EH (cell line): ENCODE measurements at regions not wholly inside any gene's neighbourhood (a gene's known extent, or its start where the extent isn't known, plus 50 kb on each side); places are given as distances from the start of the nearest gene placed in this dataset.
"Not testable (repeated sequence)": the region's sequence is repeated elsewhere in the genome, so short reads cannot be mapped to it uniquely, and the experiment has no call there.

Experiments used
- DNase-seq: peaks from one replicate; pipeline ENCODE4 v3.0.0-alpha.2; 2015; ENCODE audit warnings: low read depth

DNA sequence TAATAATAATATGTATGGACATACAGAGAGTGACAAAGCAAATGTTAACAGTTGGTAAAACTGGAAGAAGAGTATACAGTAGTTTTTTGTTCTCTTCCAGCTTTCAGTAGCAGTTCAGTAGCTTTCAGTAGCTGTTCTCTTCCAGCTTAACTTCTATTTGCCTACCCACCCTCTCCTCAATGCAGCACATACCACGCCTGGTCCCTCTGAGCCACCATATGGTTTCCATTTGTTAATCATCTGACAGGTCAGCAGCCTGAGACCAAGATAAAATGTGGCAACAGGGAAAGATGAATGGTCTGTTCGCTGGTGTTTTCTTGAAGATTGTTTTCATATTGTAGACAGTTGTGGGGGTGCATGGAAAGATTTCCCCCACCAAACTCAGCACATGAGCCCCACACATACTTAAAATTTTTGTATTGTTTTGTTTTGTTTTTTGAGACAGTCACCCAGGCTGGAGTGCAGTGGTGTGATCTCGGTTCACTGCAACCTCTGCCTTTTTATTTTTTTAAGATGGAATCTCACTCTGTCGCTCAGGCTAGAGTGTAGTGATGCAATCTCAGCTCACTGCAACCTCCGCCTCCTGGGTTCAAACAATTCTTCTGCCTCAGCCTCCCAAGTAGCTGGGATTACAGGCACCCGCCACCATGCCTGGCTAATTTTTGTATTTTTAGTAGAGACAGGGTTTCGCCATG lies 56.8 kb downstream of the ATP6V0E2 start:
- DNase-seq, result peak; percentile 19

DNA sequence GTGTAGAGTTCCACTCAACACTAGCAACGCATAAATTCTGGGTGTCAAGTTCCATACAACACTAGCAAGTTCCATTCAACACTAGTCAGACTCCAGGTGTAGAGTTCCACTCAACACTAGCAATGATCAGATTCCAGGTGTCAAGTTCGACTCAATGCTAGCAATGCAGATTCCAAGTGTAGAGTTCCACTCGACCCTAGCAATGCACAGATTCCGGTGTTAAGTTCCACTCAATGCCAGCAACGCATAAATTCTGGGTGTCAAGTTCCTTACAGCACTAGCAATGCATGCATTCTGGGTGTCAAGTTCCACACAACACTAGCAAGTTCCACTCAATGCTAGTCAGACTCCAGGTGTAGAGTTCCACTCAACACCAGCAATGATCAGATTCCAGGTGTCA lies 60.0 kb downstream of the ATP6V0E2 start:
- DNase-seq, result not testable (repeated sequence)

DNA sequence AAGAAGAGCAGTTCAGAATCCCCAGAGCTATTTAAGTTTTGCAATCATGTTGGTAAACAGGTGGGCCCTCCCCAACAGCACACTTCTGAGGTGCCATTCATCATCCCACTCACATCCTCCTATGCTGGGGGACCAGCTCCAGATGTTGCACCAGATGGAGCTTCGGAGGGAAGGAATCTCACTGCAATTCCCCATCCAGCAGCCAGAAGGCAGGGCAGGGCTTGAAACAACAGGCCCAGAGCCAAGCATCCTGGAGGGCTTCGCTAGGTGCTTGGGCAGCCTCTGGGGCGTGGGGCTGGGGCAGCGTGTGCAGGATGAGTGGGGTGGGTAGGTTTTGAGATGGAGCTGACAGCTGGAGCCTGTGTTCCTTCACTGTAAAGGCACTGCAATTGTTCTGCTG lies 73.6 kb downstream of the ATP6V0E2 start:
- DNase-seq, result not testable (repeated sequence)

DNA sequence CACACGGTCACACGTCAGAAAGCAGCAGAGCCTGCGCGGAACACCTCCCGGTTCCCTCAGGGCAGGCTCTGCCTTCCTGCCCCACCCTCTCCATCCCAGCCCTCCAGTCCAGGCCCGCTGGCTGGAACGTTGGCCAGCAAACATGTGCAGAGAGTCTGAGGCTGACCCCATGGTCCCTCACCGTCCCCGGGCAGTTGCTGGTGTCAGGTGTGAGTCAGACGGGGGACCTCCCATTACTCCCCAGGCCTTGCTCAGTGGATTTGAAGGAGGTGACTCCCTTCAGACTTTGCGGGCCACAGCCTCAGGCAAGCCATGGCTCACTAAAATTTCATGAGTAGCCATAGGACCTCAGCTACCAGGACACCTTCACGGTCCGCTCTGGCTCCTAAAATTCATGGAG lies 74.7 kb downstream of the ATP6V0E2 start:
- not testable (repeated sequence) for DNase-seq

DNA sequence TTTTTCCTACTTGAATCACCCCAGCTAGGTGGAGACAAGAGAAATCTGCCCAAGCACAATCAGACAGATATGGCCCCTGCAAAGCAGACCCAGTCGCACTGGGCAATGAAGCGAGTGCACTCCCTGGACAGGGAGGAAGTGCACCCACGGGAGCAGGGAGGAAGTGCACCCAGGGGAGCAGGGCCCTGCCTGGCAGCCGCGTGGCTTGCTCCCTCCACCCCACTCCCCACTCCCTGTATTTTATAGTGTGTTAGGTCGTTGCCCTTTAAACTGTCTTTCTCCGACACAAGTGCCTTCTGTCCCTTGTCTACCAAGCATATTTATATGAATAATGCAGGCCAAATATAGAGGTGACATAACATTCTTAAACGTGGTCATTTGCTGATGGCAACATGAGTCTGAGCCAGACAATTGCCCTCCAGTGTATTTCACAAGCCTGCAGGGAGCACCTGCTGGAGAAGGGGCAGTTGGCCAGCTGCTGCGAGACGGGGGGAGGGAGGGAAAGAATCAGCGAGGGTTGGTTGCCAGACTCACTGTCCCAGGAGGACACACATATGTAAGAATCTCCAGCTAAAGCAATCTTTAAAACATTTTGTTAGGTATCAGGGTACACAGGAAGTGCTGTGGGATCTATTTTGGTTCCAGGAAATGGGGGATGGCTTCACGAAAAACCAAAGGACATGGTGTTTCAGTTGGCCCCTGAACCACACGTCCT lies 76.3 kb downstream of the ATP6V0E2 start:
- not testable (repeated sequence) for DNase-seq

DNA sequence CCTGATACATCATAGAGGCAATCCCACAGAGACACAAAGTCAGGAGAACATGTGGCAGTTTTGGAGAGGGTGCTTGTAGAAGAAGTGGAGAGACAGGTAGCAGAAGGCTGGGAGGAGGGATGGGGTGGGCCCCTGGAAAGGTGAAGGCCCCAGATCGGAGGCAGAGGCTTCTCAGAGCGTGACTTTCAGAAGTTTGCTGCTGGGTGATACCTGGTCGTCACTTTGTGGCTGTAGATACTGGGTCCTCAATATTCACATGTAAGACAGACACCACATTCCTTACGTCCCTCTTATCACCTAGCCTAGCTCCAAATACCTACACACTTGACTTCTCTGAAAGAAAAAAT lies 76.8 kb downstream of the ATP6V0E2 start:
- DNase-seq, result not testable (repeated sequence)

DNA sequence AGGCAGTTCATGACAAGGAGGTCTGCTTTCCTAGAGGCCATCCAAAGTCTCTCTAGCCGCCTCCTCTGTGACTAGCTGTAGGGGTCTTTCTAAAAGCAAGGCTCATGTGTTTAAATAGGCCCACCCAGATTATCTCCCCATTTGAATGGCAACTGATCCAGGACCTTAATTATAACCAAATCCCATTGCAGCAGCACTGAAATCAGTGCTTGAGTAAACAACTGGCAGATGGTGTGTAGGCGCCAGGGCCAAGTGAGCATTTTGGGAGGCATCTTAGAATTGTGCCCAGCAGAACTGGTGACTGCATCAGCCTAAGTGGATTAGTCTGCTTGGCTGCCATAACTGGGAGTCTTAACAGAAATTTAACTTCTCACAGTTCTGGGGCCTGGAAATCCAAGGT lies 77.8 kb downstream of the ATP6V0E2 start:
- not testable (repeated sequence) for DNase-seq

DNA sequence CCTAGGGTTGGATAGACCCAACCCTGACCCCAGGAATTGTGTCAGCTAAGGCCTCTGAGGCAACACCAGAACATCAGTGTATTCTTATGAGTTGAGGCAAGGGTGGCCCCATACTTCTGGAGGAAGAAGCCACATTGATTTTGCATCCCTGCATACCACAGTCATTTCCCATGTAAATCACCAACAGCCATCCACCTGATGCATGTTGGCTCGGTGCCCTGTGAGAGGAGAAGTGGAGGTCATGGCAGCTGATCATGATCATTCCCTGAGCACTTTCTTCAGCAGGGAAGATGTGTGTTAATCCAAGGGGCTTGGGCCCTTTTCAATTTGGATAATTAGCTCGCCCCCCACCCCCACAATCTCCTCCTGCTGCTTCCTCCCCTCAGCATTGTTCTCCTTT lies 85.1 kb downstream of the ATP6V0E2 start:
- not testable (repeated sequence) for DNase-seq

DNA sequence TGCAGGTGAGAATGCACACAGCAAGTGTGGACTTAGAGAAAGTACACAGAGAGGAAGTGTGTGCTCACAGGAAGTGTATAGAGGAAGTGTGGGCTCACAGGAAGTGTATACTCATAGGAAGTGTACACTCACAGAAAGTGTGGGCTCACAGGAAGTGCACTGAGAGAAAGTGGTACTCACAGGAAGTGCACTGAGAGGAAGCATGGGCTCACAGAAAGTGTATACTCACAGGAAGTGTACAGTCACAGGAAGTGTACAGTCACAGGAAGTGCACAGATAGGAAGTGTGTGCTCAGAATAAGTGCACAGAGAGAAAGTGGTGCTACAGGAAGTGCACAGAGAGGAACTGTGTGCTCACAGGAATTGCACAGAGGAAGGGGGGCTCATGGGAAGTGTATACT lies 87.1 kb downstream of the ATP6V0E2 start:
- DNase-seq, result not testable (repeated sequence)

DNA sequence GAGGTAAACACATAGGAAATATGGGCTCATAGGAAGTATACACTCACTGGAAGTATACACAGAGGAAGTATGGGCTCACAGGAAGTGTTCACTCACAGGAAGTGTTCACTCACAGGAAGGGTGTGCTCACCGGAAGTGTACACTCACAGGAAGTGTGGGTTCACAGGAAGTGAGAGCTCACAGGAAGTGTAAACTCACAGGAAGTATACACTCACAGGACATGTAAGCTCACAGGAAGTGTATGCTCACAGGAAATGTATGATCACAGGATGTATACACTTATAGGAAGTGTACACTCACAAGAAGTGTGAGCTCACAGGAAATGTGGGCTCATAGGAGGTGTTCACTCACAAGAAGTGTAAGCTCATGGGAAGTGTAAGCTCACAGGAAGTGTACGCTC lies 88.1 kb downstream of the ATP6V0E2 start:
- DNase-seq, result not testable (repeated sequence)

DNA sequence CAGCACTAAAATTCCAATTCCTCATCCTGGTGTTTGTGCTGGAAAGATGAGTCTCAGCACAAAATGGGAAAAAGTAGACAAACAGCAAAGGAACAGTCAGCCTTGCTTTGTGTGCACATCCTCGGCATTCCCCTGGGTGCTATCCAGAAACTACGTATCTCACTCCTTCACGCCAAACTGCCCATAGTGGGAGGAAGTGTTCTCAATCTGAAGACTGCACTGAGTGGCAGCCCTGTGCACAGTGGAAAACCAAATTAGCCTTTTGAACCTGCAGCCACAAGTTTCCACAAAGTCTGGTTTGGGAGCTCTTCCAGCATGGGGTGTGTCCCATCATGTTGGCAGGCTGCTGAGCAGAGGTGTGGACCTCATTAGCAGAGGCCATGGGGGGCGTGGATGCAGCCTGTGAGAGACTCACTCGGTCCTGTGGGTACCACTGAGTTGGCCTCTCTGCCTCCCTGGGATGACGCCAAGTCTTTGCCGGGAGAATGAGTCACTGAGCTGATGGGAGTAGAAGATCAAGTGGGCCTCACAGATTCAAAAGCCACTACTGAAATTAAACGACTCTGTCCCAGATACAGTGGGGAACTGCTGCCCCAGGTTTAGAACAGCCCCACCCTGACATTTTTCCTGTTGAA lies 89.0 kb downstream of the ATP6V0E2 start:
- not testable (repeated sequence) for DNase-seq

DNA sequence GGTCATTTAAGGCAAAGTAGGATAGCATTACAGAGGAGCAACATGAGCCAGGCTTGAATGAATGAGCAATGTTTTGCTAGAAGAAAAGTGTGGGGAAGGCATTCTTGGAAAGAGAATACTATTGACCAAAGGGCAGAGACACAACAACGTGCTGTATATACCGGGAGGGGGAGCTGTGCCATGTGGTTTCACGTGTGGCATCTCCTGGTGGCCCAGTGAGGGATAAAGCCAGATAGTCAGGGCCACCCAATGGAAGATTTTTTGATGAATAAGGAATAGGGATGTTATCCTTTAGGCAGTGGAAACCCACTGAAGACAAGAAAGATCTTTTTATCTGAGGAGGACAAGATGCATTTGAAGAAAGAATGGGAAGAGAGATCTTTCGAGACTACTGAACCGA lies 90.2 kb downstream of the ATP6V0E2 start:
- DNase-seq, result not testable (repeated sequence)

DNA sequence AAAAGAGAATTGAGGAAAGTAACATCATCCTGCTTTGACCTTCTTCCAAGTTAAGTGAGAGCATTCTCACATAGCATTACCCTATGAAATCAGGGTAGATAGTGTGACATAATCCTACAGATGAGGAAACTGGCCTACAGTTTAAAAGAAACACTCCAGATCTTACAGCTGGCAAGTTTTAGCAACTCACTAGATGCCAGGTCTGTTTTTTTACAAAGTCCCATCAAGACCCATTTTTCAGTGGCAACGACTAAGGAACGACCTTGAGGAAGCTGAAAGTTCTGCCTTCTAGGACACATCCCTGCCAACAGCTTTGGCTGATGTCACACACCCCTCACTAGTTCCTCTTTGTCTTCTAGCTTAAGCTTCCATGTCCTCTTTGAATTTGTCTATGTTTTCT lies 92.7 kb downstream of the ATP6V0E2 start:
- DNase-seq, result not testable (repeated sequence)

DNA sequence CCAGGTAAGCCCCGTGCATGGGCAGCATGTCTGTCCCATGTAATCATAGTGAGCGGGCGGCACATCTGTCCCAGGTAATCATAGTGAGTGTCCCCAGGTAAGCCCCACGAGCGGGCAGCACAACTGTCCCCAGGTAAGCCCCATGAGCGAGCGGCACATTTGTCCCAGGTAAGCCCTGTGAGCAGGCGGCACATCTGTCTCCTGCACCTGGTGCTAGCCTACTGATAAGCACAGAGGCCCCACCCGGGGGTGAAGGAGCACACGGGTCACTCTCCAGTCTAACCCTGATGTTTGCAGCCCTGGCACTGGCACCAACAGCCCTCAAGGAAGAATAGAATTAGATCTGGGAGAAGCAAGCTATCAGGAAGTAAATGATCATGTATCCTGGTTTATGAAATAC lies 99.2 kb downstream of the ATP6V0E2 start:
- not testable (repeated sequence) for DNase-seq

DNA sequence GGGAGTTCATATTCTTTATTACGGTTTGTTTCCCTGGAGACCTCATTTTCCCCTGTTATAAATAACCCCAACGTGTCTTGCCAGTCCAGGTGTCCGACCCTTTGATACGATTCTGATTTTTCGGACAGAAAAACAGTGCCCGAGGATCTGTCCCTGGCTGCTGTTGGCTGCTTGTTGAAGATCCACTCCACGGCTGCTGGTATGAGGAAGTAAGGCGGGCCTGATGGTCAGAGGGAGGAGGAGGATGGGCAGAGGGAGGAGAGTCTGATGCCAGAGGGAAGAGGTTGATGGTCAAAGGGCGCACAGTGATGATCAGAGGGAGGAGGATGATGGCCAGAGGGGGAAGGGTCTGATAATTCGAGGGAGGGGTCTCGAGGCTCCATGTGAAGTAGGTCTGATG lies 99.9 kb downstream of the ATP6V0E2 start:
- not testable (repeated sequence) for DNase-seq

DNA sequence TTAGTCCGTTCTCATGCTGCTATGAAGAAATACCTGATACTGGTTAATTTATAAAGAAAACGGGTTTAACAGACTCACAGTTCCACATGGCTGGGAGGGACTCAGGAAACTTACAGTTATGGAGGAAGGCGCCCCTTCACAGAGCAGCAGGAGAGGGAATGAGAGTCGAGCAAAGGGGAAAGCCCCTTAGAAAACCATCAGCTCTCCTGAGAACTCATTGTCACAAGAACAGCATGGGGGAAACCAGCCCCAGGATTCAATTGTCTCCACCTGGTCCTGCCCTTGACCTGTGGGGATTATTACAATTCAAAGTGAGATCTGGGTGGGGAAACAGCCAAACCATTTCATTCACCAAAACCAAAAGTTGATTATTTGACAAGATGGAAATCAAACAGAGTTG lies 101.8 kb downstream of the ATP6V0E2 start:
- not testable (repeated sequence) for DNase-seq

DNA sequence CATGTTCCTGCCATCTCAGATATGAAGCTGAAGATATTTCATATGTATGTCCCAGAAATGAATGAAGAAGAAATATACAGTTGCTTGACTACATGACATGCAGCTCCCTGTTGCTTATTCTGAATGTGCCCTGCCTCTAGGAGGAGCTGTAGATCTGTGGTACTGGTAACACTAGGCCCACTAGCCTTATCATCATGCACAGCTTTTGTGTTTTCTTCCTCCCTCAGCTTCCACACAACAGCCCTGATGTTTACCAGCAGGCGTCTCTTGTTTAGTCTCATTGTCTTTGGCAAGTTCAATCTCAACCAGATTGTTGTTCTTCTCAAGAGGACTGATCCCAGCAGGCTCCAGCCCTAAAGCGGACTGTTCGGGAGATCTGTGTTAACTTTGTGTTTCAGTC lies 104.8 kb downstream of the ATP6V0E2 start:
- not testable (repeated sequence) for DNase-seq

DNA sequence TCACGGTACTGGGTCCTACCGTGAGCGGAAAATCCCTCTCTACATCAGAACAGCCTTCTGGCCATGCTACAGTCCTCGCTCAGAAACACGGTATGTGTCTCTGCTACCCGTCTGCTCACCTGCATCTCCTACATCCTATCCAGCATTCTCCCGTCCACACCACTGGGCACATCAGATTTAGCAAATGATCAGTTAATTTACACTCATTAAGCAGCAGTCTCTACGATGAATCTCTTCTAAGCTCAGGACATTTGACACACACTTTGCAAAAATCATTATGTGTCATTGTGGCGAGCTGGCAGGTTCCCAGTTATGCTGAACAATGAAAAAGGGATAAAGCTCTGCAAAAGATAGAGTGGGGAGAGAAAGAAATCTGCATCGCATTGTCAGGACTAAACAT lies 105.2 kb downstream of the ATP6V0E2 start:
- DNase-seq, result not testable (repeated sequence)

DNA sequence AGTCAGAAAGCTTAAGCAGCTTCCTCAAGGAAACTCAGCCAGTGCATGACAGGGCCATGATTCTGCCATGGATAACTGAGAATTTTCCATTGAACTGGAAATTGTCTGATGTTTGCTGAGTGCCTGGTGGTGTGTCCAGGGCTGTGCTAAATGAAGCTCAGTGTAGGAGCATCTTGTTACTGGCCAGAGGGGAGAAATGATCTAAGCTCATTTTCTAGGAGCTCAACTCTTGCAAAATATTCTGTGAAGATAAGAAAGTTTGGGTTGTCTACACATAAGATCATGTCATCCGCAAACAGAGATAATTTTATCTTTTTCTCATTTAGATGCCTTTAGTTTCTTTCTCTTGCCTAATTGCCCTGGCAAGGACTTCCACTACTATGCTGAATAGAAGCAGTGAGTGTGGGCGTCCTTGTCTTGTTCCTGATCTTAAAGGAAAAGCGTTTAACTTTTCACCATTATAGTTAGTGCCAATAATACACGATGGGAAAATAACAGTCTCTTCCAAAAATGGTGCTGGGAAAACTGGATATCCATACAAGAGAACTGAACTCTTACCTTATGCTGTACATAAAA lies 108.9 kb downstream of the ATP6V0E2 start:
- not testable (repeated sequence) for DNase-seq

DNA sequence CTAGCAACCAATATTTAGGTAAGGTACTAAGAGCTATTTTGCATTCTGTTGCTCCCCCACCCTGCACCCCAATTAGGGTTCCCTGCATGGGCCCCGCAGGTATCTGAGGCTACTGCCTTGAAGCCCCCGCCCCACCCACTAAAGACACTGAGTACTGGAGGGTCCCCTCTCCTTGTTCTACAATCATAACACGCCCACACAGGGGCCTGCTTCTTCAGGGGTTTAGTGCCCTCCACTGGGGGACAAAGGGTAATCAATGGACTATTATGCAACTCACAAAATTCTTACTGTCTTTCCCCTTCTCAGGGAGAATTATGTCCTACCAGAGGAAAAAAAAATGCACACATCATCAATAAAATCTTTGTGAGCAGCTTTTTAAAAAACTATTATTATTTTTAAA lies 113.1 kb downstream of the ATP6V0E2 start:
- not testable (repeated sequence) for DNase-seq

DNA sequence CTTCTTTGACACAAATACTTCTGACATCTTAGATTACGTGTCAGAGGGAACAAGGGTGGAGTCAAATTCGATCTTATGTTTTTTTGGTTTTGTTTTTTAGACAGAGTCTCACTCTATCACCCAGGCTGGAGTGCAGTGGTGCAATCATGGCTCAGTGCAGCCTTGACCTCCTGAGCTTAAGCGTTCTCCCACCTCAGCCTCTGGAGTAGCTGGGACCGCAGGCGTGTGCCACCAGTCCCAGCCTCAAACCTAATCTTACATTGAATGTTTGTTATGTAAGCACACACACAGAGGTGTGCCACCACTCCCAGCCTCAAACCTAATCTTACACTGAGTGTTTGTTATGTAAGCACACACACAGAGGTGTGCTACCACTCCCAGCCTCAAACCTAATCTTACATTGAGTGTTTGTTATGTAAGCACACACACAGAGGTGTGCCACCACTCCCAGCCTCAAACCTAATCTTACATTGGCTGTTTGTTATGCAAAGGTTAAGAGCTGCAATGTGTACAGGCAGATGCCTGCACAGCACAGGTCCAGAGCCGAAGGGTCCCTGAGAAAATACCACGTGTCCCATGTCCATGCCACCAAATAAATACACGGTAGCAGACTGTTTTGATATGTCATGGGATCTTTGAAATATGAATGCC lies 118.0 kb downstream of the ATP6V0E2 start:
- DNase-seq, result not testable (repeated sequence)

DNA sequence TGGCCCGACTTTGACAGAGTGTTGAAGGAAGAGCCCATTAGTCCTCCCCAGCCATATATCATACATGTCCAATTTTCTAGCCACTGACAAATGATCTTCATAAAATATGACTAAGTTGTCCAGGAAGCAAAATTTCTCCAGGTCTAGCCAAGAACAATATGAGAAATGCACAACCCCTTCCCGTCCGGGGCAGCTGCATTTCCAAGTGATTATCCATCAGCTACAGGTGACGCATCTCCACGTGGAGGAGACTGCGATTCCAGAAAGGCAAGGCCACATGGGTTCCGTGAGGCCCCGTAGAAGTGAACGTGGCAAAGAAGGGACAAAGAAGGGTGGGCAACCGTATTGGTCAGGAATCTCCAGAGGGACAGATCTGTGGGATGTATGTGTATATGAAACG lies 118.6 kb downstream of the ATP6V0E2 start:
- DNase-seq, result not testable (repeated sequence)
